H1 (cell line): ENCODE measurements at regions not wholly inside any gene's neighbourhood (a gene's known extent, or its start where the extent isn't known, plus 50 kb on each side); places are given as distances from the start of the nearest gene placed in this dataset.

Source experiments
- CHD1 ChIP-seq: IDR thresholded peaks from 2 replicates; pipeline ENCODE4 v1.6.1; 2012; ENCODE audit warnings: low read depth, low read length, improper control_type of control experiment
- CTCF ChIP-seq, 3 experiments: IDR thresholded peaks; 1 replicate in 2 of 3; 2 replicates in 1 of 3; pipeline versions ENCODE4 v1.5.1 to v1.6.1; 2011; ENCODE audit warnings: low read length in 3 of 3, mild to moderate bottlenecking in 3 of 3, inconsistent platforms in 2 of 3, low read depth in 1 of 3, moderate library complexity in 1 of 3; ENCODE audit not compliant: insufficient read depth in 1 of 3; ENCODE audit errors: control extremely low read depth in 1 of 3
- EGR1 ChIP-seq: IDR thresholded peaks from 2 replicates; pipeline ENCODE4 v1.6.1; 2011; ENCODE audit warnings: low read depth, low read length, borderline replicate concordance
- EP300 ChIP-seq, 2 experiments: IDR thresholded peaks; 1 replicate in 1 of 2; 2 replicates in 1 of 2; pipeline ENCODE4 v1.6.1; 2011 to 2012; ENCODE audit warnings: low read depth in 2 of 2, low read length in 2 of 2, mild to moderate bottlenecking in 2 of 2, borderline replicate concordance in 1 of 2, inconsistent platforms in 1 of 2, moderate library complexity in 1 of 2
- GTF2F1 ChIP-seq: IDR thresholded peaks from 2 replicates; pipeline ENCODE4 v1.6.1; 2012; ENCODE audit warnings: low read depth, low read length, improper control_type of control experiment, borderline replicate concordance
- HDAC6 ChIP-seq: IDR thresholded peaks from one replicate; pipeline ENCODE4 v1.7.1; 2012; ENCODE audit warnings: low read depth, mild to moderate bottlenecking, inconsistent platforms, low read length, moderate library complexity
- JUN ChIP-seq: IDR thresholded peaks from 2 replicates; pipeline ENCODE4 v1.6.1; 2011; ENCODE audit warnings: low read depth, mild to moderate bottlenecking, improper control_type of control experiment, low read length
- KDM4A ChIP-seq: IDR thresholded peaks from one replicate; pipeline ENCODE4 v1.7.1; 2012; ENCODE audit warnings: low read depth, mild to moderate bottlenecking, moderate library complexity, low read length, inconsistent platforms; ENCODE audit not compliant: severe bottlenecking
- RXRA ChIP-seq: IDR thresholded peaks from 2 replicates; pipeline ENCODE4 v1.6.1; 2011; ENCODE audit warnings: low read depth, mild to moderate bottlenecking, low read length, moderate library complexity; ENCODE audit not compliant: insufficient read depth
- TCF12 ChIP-seq: IDR thresholded peaks from 2 replicates; pipeline ENCODE4 v1.6.1; 2011; ENCODE audit warnings: low read depth, mild to moderate bottlenecking, low read length

- no peak for TF ChIP-seq JUN
- TF ChIP-seq RXRA, result no peak
- TF ChIP-seq EGR1, result no peak
- no peak for TF ChIP-seq KDM4A
- TF ChIP-seq TCF12, result no peak
- TF ChIP-seq EP300 (IDR thresholded peaks at IDR 0.05; ENCODE audit: borderline replicate concordance in 1 of 2, low read depth in 2 of 2, low read length in 2 of 2), result no peak
- no peak for TF ChIP-seq HDAC6
- no peak for TF ChIP-seq CTCF (IDR thresholded peaks at IDR 0.05; ENCODE audit: control extremely low read depth in 1 of 3, insufficient read depth in 1 of 3, low read depth in 1 of 3, low read length in 3 of 3)
- TF ChIP-seq CHD1, result no peak
- TF ChIP-seq GTF2F1, result no peak
- TF ChIP-seq, all 59 proteins: peak for 0
These were observed 221.4 kb upstream of the RREB1 start (continued) for GRCh38 chr6:6886171-6886885.
